HFF-Myc (cell line): ENCODE measurements at regions not wholly inside any gene's neighbourhood (a gene's known extent, or its start where the extent isn't known, plus 50 kb on each side); places are given as distances from the start of the nearest gene placed in this dataset.

Experiments
- DNase-seq: peaks from one replicate; pipeline ENCODE4 v3.0.0-alpha.2; 2011; ENCODE audit warnings: low read depth; ENCODE audit errors: extremely low read depth
- H3K4me3 ChIP-seq: replicated peaks from 2 replicates; pipeline ENCODE4 v1.5.1; 2011; ENCODE audit warnings: low read depth, mild to moderate bottlenecking, control low read depth, low read length
- TF ChIP-seq, protein P1 (sequence below): IDR thresholded peaks from 2 replicates; pipeline ENCODE4 v1.5.1; 2012; ENCODE audit warnings: mild to moderate bottlenecking, low read depth, low read length, control low read depth; ENCODE audit errors: missing control alignments

DNA sequence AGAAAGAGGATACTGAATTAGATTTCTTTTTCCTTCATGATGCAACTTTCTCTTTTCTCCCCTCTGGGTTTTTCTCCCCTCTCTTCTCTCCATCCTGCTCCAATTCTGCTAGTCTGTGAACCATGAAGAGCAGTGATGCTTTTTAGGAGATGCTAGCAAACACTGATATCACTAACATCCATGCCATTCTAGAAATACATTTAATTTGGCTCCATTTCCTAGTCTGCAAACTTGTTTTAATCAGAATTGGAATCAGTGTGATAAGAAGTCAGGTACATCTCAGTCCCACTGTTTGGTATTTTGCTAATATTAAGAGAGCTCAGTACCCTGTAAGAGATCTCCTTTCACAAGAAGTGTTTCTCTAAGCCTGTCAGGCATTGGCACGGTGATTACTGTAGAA lies 437.1 kb downstream of the RWDD3 start:
- TF ChIP-seq, protein P1, sequence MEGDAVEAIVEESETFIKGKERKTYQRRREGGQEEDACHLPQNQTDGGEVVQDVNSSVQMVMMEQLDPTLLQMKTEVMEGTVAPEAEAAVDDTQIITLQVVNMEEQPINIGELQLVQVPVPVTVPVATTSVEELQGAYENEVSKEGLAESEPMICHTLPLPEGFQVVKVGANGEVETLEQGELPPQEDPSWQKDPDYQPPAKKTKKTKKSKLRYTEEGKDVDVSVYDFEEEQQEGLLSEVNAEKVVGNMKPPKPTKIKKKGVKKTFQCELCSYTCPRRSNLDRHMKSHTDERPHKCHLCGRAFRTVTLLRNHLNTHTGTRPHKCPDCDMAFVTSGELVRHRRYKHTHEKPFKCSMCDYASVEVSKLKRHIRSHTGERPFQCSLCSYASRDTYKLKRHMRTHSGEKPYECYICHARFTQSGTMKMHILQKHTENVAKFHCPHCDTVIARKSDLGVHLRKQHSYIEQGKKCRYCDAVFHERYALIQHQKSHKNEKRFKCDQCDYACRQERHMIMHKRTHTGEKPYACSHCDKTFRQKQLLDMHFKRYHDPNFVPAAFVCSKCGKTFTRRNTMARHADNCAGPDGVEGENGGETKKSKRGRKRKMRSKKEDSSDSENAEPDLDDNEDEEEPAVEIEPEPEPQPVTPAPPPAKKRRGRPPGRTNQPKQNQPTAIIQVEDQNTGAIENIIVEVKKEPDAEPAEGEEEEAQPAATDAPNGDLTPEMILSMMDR = no peak
- no peak for DNase-seq

DNA sequence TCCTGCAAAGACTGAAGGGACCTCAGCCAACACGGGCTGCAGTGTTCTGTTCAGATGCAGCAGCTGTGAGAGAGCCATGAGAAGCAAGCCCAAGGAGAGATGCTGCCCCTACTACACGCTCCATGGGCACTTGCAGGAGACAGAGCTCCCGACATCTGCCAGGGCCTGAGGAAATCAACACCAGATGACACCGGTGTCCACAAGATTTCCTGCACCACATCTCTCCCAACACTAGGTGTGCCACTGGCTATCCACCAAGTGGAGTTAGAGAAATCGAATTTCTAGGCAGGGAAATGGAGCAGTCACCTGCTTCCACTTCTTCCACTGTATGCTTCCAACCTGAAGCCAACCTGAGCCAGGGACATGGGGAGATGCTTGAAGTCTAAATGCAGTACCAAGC lies 445.3 kb downstream of the RWDD3 start:
- no peak for DNase-seq
- TF ChIP-seq, protein P1 = no peak

More for the DNA sequence above, 437.1 kb downstream of the RWDD3 start:
- H3K4me3 ChIP-seq = no peak overlapping the region

DNA sequence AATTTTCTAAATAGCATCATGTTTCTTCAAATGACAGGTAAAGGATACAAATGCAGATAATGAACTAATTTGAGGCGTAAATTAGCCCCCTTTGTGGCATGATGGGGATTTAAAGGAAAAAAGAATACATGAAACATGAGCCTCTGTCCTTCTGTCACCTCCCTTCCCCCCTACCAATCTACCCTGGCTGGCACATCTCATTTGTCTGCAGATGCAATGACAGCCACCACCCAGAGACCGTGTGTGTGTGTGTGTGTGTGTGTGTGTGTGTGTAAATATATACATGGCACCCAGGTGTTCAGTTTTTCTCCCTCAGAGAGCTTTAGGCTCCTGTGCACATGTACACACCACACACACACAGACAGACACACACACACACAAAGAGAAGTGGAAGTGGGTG lies 451.1 kb downstream of the RWDD3 start:
- no peak overlapping the region for H3K4me3 ChIP-seq
- no peak for DNase-seq
- TF ChIP-seq, protein P1 = no peak

More for the DNA sequence above, 445.3 kb downstream of the RWDD3 start:
- H3K4me3 ChIP-seq = no peak overlapping the region

DNA sequence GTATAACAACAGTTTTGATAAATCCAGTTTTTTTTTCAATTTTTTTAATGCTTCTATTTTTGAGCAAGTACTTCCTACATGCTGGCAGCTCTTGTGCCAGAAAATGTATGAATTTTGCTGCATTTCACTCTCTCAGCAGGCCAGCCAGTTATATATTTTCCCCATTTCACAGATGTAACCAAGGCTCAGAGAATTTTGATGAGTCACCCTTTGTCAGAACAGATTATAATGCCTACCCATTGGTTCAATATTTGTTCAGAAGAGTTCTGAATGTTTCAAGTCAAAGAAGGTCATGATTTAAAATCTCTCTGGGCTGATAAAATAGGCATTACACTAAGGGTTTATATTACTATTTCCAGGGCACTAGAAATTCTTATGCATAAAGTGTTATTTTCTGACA lies 452.2 kb downstream of the RWDD3 start:
- no peak for DNase-seq
- TF ChIP-seq, protein P1 = no peak
- no peak overlapping the region for H3K4me3 ChIP-seq

DNA sequence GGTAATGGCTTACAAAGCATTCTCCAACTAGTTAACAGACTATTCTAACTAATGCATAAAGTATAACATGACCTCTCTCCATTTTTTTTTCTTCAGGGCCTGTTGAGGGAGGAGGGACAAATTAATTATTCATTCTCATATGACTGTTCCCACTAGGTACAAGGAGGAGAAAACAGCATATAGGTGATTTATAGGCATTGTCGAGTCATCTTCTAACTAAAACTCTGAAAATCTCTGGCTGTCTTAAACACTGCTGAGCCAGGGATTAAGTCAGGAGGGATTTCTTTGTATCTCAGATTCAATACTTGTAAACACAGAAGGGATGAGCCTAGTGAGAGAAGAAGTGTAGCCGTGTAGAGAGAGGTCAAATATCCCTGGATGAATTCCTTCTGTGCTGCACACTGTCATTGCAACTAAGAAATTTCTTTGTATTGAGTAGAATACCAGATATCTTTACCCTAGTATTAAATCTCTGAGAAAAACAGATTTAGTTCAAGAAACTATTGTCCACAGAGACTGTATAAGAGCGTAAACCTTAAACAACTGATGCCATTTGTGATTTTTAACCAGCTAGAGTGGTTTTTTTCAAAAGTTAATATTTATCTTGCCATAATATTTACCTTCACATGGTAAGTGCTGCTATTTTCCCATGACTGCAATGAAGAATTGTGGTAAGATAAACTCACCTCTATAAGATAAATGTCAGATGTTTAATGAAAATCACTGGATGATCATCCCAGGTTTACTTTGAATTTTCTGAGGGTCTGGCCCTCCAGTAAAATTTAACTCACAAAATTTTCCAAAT lies 465.3 kb downstream of the RWDD3 start:
- H3K4me3 ChIP-seq = no peak overlapping the region
- DNase-seq = no peak
- TF ChIP-seq, protein P1 = no peak

DNA sequence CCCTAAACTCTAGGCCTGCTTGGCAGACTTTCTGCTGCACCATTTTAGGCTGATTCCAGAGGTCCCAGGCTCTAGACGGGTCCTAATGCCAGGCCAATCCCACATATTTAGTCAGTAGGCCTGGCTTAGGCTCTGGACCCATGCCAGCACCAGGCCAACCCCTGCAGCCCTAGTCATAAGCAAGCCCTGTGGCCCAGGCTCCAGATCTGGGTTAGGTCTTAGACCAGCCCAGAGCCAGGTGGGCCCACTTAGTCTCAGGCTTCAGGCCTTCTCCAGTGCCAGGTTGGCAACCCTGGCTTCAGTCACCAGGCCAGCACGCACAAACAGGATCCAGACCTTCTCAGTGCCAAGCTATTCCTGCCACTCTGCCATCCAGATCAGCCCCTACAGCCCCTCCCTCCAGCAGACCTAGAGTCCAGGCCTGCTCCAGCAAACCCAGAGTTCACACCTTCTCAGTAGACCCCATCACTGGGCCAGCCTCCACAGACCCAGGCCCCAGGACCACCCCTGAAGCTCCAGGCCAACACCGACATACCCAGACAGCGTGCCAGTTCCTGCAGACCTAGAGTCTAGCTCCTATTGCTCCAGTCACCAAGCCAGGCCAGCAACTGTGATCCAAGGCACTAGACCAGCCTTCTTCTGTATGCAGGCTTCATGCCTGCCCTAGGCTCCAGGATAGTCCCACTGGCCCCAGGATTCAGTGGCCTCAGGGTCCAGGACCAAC lies 467.6 kb downstream of the RWDD3 start:
- TF ChIP-seq, protein P1 = no peak
- DNase-seq = no peak
- no peak overlapping the region for H3K4me3 ChIP-seq
